Panc1 (cell line): ENCODE measurements at regions not wholly inside any gene's neighbourhood (a gene's known extent, or its start where the extent isn't known, plus 50 kb on each side); places are given as distances from the start of the nearest gene placed in this dataset.

Source experiments
- ATAC-seq: fragments of 200-7000 bp; cut with Tn5 transposase; 2 replicates; pipeline ENCODE4 v1.9.1; 2020; ENCODE audit warnings: mild to moderate bottlenecking, moderate library complexity
- BruUV-seq: library from RNA; stranded (reverse); fragments of 400-500 nt; replicated peaks from 2 replicates; lab custom pipeline; 2021; lab: Mats Ljungman, UMichigan
- CTCF ChIA-PET: fragments of 300-600 bp; sonication (Branson Sonifier 250); formaldehyde crosslinking; loops from one replicate; lab custom pipeline; 2022; ENCODE audit warnings: antibody characterized with exemption; lab: Charles Lee
- POLR2A ChIA-PET: fragments of 300-600 bp; sonication (Branson Sonifier 250); formaldehyde crosslinking; loops from one replicate; lab custom pipeline; 2022; ENCODE audit warnings: antibody characterized with exemption; lab: Charles Lee
- DNase-seq: peaks from one replicate; pipeline ENCODE4 v3.0.0-alpha.2; 2010; ENCODE audit warnings: low read depth, low spot score
- H3K27ac ChIP-seq: 2 replicates; pipeline ENCODE4 v1.5.1; 2011; ENCODE audit warnings: mild to moderate bottlenecking, low read length, inconsistent platforms
- H3K27me3 ChIP-seq: fragments of 200-500 bp; sonication (Bioruptor generic); 2 replicates; pipeline ENCODE4 v1.6.0; 2014; ENCODE audit warnings: low read length, inconsistent platforms; ENCODE audit not compliant: control insufficient read depth, insufficient read depth
- H3K36me3 ChIP-seq: fragments of 200-500 bp; sonication (Bioruptor generic); 2 replicates; pipeline ENCODE4 v1.5.1; 2014; ENCODE audit warnings: inconsistent platforms, mild to moderate bottlenecking, low read length, moderate library complexity; ENCODE audit not compliant: control insufficient read depth, insufficient read depth
- H3K4me1 ChIP-seq: 2 replicates; pipeline ENCODE4 v1.5.1; 2011; ENCODE audit warnings: inconsistent platforms, mild to moderate bottlenecking, low read length, moderate library complexity; ENCODE audit not compliant: control insufficient read depth, insufficient read depth
- H3K4me3 ChIP-seq, 2 experiments: 2 replicates each; pipeline ENCODE4 v1.5.1; 2011 to 2012; ENCODE audit warnings: low read depth in 2 of 2, low read length in 2 of 2, mild to moderate bottlenecking in 2 of 2, inconsistent platforms in 1 of 2, moderate library complexity in 1 of 2
- H3K9me3 ChIP-seq: fragments of 200-500 bp; sonication (Bioruptor generic); 2 replicates; pipeline ENCODE4 v1.5.1; 2014; ENCODE audit warnings: low read depth, mild to moderate bottlenecking, inconsistent platforms, low read length, moderate library complexity; ENCODE audit not compliant: control insufficient read depth, insufficient read depth
- CTCF ChIP-seq: fragments of 450-650 bp; IDR thresholded peaks from 2 replicates; pipeline ENCODE4 v1.5.1; 2017; ENCODE audit warnings: mild to moderate bottlenecking
- POLR2AphosphoS5 ChIP-seq: IDR thresholded peaks from 2 replicates; pipeline ENCODE4 v1.6.1; 2012; ENCODE audit warnings: mild to moderate bottlenecking, low read depth, low read length, moderate library complexity
- REST ChIP-seq, 2 experiments: IDR thresholded peaks; 2 replicates each; pipeline ENCODE4 v1.6.1; 2011 to 2012; ENCODE audit warnings: low read depth in 2 of 2, control low read depth in 1 of 2, low read length in 1 of 2, mild to moderate bottlenecking in 1 of 2, moderate library complexity in 1 of 2; ENCODE audit not compliant: insufficient read depth in 1 of 2
- SIN3A ChIP-seq: IDR thresholded peaks from 2 replicates; pipeline ENCODE4 v1.6.1; 2012; ENCODE audit warnings: low read depth, mild to moderate bottlenecking, low read length, moderate library complexity, borderline replicate concordance; ENCODE audit not compliant: insufficient read depth
- TCF7L2 ChIP-seq: IDR thresholded peaks from 2 replicates; pipeline ENCODE4 v1.6.1; 2011; ENCODE audit warnings: mild to moderate bottlenecking, low read depth, low read length, inconsistent platforms
- in situ Hi-C: cut with HindIII; loops from 2 replicates; pipeline ENCODE4 v1.10.0; 2016; ENCODE audit warnings: low sequenced_read_pairs, low pct_unique_long_range_greater_than_20kb
- intact Hi-C: fragments of 100-400 bp; cut with micrococcal nuclease; formaldehyde crosslinking; loops from one replicate; pipeline ENCODE4 v1.10.0; 2022; ENCODE audit not compliant: unreplicated experiment

- Histone ChIP-seq H3K36me3 (no peaks in the 10 kb centered on the region), H3K4me1 (no peaks in the 10 kb centered on the region), H3K27me3 (no peaks in the 10 kb centered on the region), H3K27ac (no peak overlapping the region), H3K4me3 (no peak overlapping the region), H3K9me3 (no peaks in the 10 kb centered on the region)
- in situ Hi-C loops (no loop called here), intact Hi-C loops (no loop called here)
- CTCF ChIA-PET: interaction anchor here (0.5 to 0.6 kb wide), 2 partner anchors 85 to 172 kb away, joined by 3 to 4 read pairs; no protein-coding TSS in a partner anchor
- no peak for ATAC-seq
- no peak for DNase-seq
- BruUV-seq: no TSS peak
- POLR2A ChIA-PET: no interaction called here
- TF ChIP-seq SIN3A (no peak), REST (IDR thresholded peaks at IDR 0.05; ENCODE audit: insufficient read depth in 1 of 2, low read depth in 2 of 2, low read length in 1 of 2) (no peak), TCF7L2 (no peak), CTCF (no peak), POLR2AphosphoS5 (no peak)
These were observed 71.0 kb downstream of the AQP4 start for GRCh38 chr18:26794230-26795101.

GRCh38 chr18:26792661-26793060 lies 72.8 kb downstream of the AQP4 start:
- intact Hi-C loops (no loop called here), in situ Hi-C loops (no loop called here)
- no TSS peak for BruUV-seq
- POLR2A ChIA-PET: no interaction called here
- Histone ChIP-seq H3K36me3 (no peaks in the 10 kb centered on the region), H3K4me1 (no peaks in the 10 kb centered on the region), H3K9me3 (no peaks in the 10 kb centered on the region), H3K27ac (no peak overlapping the region), H3K27me3 (0 out of 2 replicates have a peak, but pooled peaks cover 2% of the 10 kb centered on the region), H3K4me3 (no peak overlapping the region)
- CTCF ChIA-PET: no interaction called here
- ATAC-seq (no peak), DNase-seq (no peak)
- TF ChIP-seq CTCF (no peak), POLR2AphosphoS5 (no peak), REST (IDR thresholded peaks at IDR 0.05; ENCODE audit: insufficient read depth in 1 of 2, low read depth in 2 of 2, low read length in 1 of 2) (no peak), SIN3A (no peak), TCF7L2 (no peak)
